GM23338 (cell line): ENCODE measurements at regions not wholly inside any gene's neighbourhood (a gene's known extent, or its start where the extent isn't known, plus 50 kb on each side); places are given as distances from the start of the nearest gene placed in this dataset.

Experiments
- CREB1 ChIP-seq: fragments of 250-450 bp; sonication (Bioruptor Pico); IDR thresholded peaks from 2 replicates; pipeline ENCODE4 v1.5.0; 2020; ENCODE audit warnings: low read depth, mild to moderate bottlenecking, moderate library complexity
- CTCF ChIP-seq, 2 experiments: fragments of 200-600 bp in 1 of 2; sonication (generic) in 1 of 2; conservative IDR thresholded peaks; 2 replicates each; pipeline versions ENCODE4 v1.5.1 to v1.6.1; 2016 to 2017; ENCODE audit warnings: antibody characterized with exemption in 2 of 2, low read depth in 2 of 2, mild to moderate bottlenecking in 2 of 2, moderate library complexity in 1 of 2
- EZH2 ChIP-seq: fragments of 200-600 bp; sonication (generic); IDR thresholded peaks from one replicate; pipeline ENCODE4 v1.8.0; 2017; ENCODE audit warnings: antibody characterized with exemption, mild to moderate bottlenecking, low read depth; ENCODE audit not compliant: unreplicated experiment
- EZH2phosphoT487 ChIP-seq: fragments of 200-600 bp; sonication (generic); IDR thresholded peaks from one replicate; pipeline ENCODE4 v1.8.1; 2018; ENCODE audit warnings: antibody characterized with exemption; ENCODE audit not compliant: unreplicated experiment
- POLR2AphosphoS5 ChIP-seq: IDR thresholded peaks from 2 replicates; pipeline ENCODE4 v1.6.1; 2016; ENCODE audit warnings: antibody characterized with exemption, low read depth
- STAT1 ChIP-seq: IDR thresholded peaks from one replicate; pipeline ENCODE4 v1.6.1; 2016; ENCODE audit warnings: antibody characterized with exemption; ENCODE audit not compliant: unreplicated experiment
- ZNF114 ChIP-seq: fragments of 250-450 bp; sonication (Bioruptor Pico); IDR thresholded peaks from 2 replicates; pipeline ENCODE4 v1.5.0; 2020; ENCODE audit warnings: mild to moderate bottlenecking, moderate library complexity
- ZNF331 ChIP-seq: fragments of 250-450 bp; sonication (Bioruptor Pico); IDR thresholded peaks from 2 replicates; pipeline ENCODE4 v1.5.0; 2020; ENCODE audit warnings: low read depth, mild to moderate bottlenecking, moderate library complexity
- TF ChIP-seq, protein P1 (sequence below): fragments of 250-450 bp; sonication (Bioruptor Pico); IDR thresholded peaks from 2 replicates; pipeline ENCODE4 v1.5.0; 2020; ENCODE audit warnings: mild to moderate bottlenecking, moderate library complexity

- TF ChIP-seq, protein P1, sequence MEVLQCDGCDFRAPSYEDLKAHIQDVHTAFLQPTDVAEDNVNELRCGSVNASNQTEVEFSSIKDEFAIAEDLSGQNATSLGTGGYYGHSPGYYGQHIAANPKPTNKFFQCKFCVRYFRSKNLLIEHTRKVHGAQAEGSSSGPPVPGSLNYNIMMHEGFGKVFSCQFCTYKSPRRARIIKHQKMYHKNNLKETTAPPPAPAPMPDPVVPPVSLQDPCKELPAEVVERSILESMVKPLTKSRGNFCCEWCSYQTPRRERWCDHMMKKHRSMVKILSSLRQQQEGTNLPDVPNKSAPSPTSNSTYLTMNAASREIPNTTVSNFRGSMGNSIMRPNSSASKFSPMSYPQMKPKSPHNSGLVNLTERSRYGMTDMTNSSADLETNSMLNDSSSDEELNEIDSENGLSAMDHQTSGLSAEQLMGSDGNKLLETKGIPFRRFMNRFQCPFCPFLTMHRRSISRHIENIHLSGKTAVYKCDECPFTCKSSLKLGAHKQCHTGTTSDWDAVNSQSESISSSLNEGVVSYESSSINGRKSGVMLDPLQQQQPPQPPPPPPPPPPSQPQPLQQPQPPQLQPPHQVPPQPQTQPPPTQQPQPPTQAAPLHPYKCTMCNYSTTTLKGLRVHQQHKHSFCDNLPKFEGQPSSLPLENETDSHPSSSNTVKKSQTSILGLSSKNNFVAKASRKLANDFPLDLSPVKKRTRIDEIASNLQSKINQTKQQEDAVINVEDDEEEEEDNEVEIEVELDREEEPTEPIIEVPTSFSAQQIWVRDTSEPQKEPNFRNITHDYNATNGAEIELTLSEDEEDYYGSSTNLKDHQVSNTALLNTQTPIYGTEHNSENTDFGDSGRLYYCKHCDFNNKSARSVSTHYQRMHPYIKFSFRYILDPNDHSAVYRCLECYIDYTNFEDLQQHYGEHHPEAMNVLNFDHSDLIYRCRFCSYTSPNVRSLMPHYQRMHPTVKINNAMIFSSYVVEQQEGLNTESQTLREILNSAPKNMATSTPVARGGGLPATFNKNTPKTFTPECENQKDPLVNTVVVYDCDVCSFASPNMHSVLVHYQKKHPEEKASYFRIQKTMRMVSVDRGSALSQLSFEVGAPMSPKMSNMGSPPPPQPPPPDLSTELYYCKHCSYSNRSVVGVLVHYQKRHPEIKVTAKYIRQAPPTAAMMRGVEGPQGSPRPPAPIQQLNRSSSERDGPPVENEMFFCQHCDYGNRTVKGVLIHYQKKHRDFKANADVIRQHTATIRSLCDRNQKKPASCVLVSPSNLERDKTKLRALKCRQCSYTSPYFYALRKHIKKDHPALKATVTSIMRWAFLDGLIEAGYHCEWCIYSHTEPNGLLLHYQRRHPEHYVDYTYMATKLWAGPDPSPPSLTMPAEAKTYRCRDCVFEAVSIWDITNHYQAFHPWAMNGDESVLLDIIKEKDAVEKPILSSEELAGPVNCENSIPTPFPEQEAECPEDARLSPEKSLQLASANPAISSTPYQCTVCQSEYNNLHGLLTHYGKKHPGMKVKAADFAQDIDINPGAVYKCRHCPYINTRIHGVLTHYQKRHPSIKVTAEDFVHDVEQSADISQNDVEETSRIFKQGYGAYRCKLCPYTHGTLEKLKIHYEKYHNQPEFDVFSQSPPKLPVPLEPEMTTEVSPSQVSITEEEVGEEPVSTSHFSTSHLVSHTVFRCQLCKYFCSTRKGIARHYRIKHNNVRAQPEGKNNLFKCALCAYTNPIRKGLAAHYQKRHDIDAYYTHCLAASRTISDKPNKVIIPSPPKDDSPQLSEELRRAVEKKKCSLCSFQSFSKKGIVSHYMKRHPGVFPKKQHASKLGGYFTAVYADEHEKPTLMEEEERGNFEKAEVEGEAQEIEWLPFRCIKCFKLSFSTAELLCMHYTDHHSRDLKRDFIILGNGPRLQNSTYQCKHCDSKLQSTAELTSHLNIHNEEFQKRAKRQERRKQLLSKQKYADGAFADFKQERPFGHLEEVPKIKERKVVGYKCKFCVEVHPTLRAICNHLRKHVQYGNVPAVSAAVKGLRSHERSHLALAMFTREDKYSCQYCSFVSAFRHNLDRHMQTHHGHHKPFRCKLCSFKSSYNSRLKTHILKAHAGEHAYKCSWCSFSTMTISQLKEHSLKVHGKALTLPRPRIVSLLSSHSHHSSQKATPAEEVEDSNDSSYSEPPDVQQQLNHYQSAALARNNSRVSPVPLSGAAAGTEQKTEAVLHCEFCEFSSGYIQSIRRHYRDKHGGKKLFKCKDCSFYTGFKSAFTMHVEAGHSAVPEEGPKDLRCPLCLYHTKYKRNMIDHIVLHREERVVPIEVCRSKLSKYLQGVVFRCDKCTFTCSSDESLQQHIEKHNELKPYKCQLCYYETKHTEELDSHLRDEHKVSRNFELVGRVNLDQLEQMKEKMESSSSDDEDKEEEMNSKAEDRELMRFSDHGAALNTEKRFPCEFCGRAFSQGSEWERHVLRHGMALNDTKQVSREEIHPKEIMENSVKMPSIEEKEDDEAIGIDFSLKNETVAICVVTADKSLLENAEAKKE (CRISPR knock-in tag): no peak
- no peak for TF ChIP-seq ZNF114 (CRISPR knock-in tag)
- TF ChIP-seq EZH2: no peak
- no peak for TF ChIP-seq STAT1
- TF ChIP-seq CREB1: no peak
- no peak for TF ChIP-seq CTCF (conservative IDR thresholded peaks at IDR 0.05; ENCODE audit: low read depth in 2 of 2)
- TF ChIP-seq EZH2phosphoT487: no peak
- no peak for TF ChIP-seq POLR2AphosphoS5
- TF ChIP-seq ZNF331 (CRISPR knock-in tag): no peak
Observed at GRCh38 chr4:178752954-178753525, 1310.8 kb upstream of the AGA start (continued).
